ENCODE measurements at regions not wholly inside any gene's neighbourhood (a gene's known extent, or its start where the extent isn't known, plus 50 kb on each side); places are given as distances from the start of the nearest gene placed in this dataset.
"Not testable (repeated sequence)": the region's sequence is repeated elsewhere in the genome, so short reads cannot be mapped to it uniquely, and the experiment has no call there.

GRCh38 chr6:15897063-15897876, 231.6 kb upstream of the MYLIP start:
- no peak for DNase-seq

- DNase-seq, result no peak
Observed at GRCh38 chr6:15894973-15895725, 232.3 kb upstream of the DTNBP1 start.

GRCh38 chr6:15893556-15894253, 230.9 kb upstream of the DTNBP1 start:
- DNase-seq, result peak; percentile 68

- DNase-seq, result no peak
Observed at GRCh38 chr6:15892369-15892768, 229.5 kb upstream of the DTNBP1 start.

- DNase-seq, result no peak
Observed at GRCh38 chr6:15888798-15889772, 226.3 kb upstream of the DTNBP1 start.

GRCh38 chr6:15887491-15888461, 224.9 kb upstream of the DTNBP1 start:
- DNase-seq, result no peak

- no peak for DNase-seq
Observed at GRCh38 chr6:15885624-15886023, 222.8 kb upstream of the DTNBP1 start.

- not testable (repeated sequence) for DNase-seq
Observed at GRCh38 chr6:15883593-15883992, 220.8 kb upstream of the DTNBP1 start.

- no peak for DNase-seq
Observed at GRCh38 chr6:15882915-15883314, 220.1 kb upstream of the DTNBP1 start.

- DNase-seq, result no peak
Observed at GRCh38 chr6:15882345-15882744, 219.5 kb upstream of the DTNBP1 start.

GRCh38 chr6:15881150-15881549, 218.3 kb upstream of the DTNBP1 start:
- DNase-seq, result no peak

- DNase-seq, result no peak
Observed at GRCh38 chr6:15880262-15880973, 217.6 kb upstream of the DTNBP1 start.

- DNase-seq, result peak; percentile 81
Observed at GRCh38 chr6:15879371-15880261, 216.8 kb upstream of the DTNBP1 start.

- no peak for DNase-seq
Observed at GRCh38 chr6:15877231-15877630, 214.4 kb upstream of the DTNBP1 start.

- peak; percentile 14 for DNase-seq
Observed at GRCh38 chr6:15876406-15876805, 213.6 kb upstream of the DTNBP1 start.

GRCh38 chr6:15875797-15876196, 213.0 kb upstream of the DTNBP1 start:
- DNase-seq, result no peak

GRCh38 chr6:15874821-15875220, 212.0 kb upstream of the DTNBP1 start:
- no peak for DNase-seq

- no peak for DNase-seq
Observed at GRCh38 chr6:15874326-15874725, 211.5 kb upstream of the DTNBP1 start.

All from DMS53 (cell line).